Cardiac fibroblast (primary cell): ENCODE measurements at regions not wholly inside any gene's neighbourhood (a gene's known extent, or its start where the extent isn't known, plus 50 kb on each side); places are given as distances from the start of the nearest gene placed in this dataset.
A peak's percentile ranks its signal among the peaks of the same experiment; 100 is the strongest.

ENCODE experiments used
- DNase-seq, 2 donors: peaks; one replicate each; pipeline versions ENCODE4 v3.0.0 to v3.0.0-alpha.2; 2010; ENCODE audit warnings: low read depth in 2 of 2
- H3K4me3 ChIP-seq, 2 donors: replicated peaks in 1 of 2; 1 replicate in 1 of 2; 2 replicates in 1 of 2; pipeline ENCODE4 v1.5.1; 2011; ENCODE audit warnings: low read depth in 2 of 2, low read length in 2 of 2, mild to moderate bottlenecking in 2 of 2, moderate library complexity in 1 of 2
- CTCF ChIP-seq: IDR thresholded peaks from one replicate; pipeline ENCODE4 v1.5.1; 2011; ENCODE audit warnings: low read depth, mild to moderate bottlenecking, low read length, inconsistent platforms

DNA sequence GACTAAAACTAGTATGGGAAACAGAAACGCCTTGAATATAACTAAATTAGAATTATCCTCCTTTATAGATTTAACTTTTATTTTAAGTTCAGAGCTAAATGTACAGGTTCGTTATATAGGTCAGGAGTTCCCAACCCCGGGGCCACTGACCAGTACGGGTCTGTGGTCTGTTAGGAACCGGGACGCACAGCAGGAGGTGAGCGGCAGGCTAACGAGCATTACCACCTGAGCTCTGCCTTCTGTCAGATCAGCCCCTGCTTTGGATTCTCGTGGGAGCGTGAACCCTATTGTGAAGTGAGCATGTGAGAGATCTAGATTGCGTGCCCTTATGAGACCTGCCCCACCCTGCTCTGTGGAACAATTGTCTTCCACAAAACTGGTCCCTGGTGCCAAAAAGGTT, 51.0 kb downstream of the FAT4 start:
- no peak for TF ChIP-seq CTCF
- no peak overlapping the region for H3K4me3 ChIP-seq
- DNase-seq, result no peak

DNA sequence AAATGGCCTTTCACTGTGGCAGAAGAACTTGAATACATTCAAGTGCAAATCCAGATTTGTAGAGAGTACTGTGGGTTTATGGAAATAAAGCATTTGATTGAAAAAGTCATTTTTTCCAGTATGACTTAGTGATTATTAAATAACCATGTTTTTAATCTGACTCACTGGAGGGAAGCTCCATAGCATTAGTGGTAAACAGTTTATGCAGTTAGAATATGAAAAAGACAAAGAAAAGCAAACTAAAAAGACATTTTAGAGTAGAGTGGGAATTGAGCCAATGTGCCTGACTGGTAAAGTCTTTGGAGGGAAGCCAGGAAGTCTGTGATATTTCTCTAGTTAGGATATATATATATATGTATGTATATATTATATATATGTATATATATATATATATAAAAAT, 53.4 kb downstream of the FAT4 start:
- H3K4me3 ChIP-seq, result peak overlapping the region in 1 of 2 donors; percentile 3
- DNase-seq, result peak; percentile 70 to 78
- TF ChIP-seq CTCF, result no peak

- DNase-seq, result peak; percentile 88 to 91
- peak overlapping the region; percentile 25 to 29 for H3K4me3 ChIP-seq
- TF ChIP-seq CTCF, result no peak
These were observed 53.9 kb downstream of the FAT4 start for GRCh38 chr4:125368671-125369081.

- TF ChIP-seq CTCF, result no peak
- H3K4me3 ChIP-seq, result peak overlapping the region; percentile 25 to 29
- DNase-seq, result no peak
These were observed 54.3 kb downstream of the FAT4 start for GRCh38 chr4:125369098-125369497.

- DNase-seq, result no peak
- no peak overlapping the region for H3K4me3 ChIP-seq
- TF ChIP-seq CTCF, result no peak
These were observed 55.7 kb downstream of the FAT4 start for GRCh38 chr4:125370478-125370877.

GRCh38 chr4:125382995-125383394, 68.2 kb downstream of the FAT4 start:
- peak in 1 of 2 donors; percentile 51 for DNase-seq
- no peak for TF ChIP-seq CTCF
- H3K4me3 ChIP-seq, result no peak overlapping the region

- H3K4me3 ChIP-seq, result no peak overlapping the region
- TF ChIP-seq CTCF, result no peak
- DNase-seq, result peak; percentile 41 to 43
These were observed 73.0 kb downstream of the FAT4 start for GRCh38 chr4:125387770-125388169.
